HCT116 (cell line): ENCODE measurements at regions not wholly inside any gene's neighbourhood (a gene's known extent, or its start where the extent isn't known, plus 50 kb on each side); places are given as distances from the start of the nearest gene placed in this dataset.

ENCODE experiments used
- ATAC-seq: fragments of 200-7000 bp; cut with Tn5 transposase; 2 replicates; pipeline ENCODE4 v1.9.1; 2020; ENCODE audit warnings: mild to moderate bottlenecking, moderate library complexity
- BruUV-seq: library from RNA; stranded (reverse); fragments of 400-500 nt; replicated peaks from 2 replicates; lab custom pipeline; 2021; lab: Mats Ljungman, UMichigan
- CTCF ChIA-PET: fragments of 300-600 bp; sonication (Branson Sonifier 250); formaldehyde crosslinking; loops from one replicate; lab custom pipeline; 2021; ENCODE audit warnings: antibody characterized with exemption; lab: Charles Lee
- POLR2A ChIA-PET: fragments of 300-600, 350-600 bp; sonication (Branson Sonifier 250); formaldehyde crosslinking; loops from one replicate; lab custom pipeline; 2021; ENCODE audit warnings: antibody characterized with exemption; lab: Charles Lee
- RAD21 ChIA-PET, 2 experiments: fragments of 300-600 bp; sonication (Branson Sonifier 250); formaldehyde crosslinking; loops; one replicate each; lab custom pipeline; 2023; ENCODE audit warnings: low total read pairs in 2 of 2; ENCODE audit not compliant: uncharacterized antibody in 2 of 2, unreplicated experiment in 2 of 2, low non-redundant PET in 1 of 2; lab: Charles Lee
- DNase-seq: peaks from one replicate; pipeline ENCODE4 v3.0.0-alpha.2; 2010; ENCODE audit warnings: low read depth, low spot score
- H2AFZ ChIP-seq: fragments of 200-600 bp; shearing (Covaris generic), sonication (generic); 2 replicates; pipeline ENCODE4 v1.6.1; 2017; ENCODE audit warnings: low read depth, mixed run types, mixed read lengths, antibody characterized with exemption, low read length; ENCODE audit not compliant: poor library complexity, severe bottlenecking
- H3K27ac ChIP-seq: 2 replicates; pipeline ENCODE4 v1.5.1; 2012; ENCODE audit warnings: low read depth, low read length
- H3K27me3 ChIP-seq: fragments of 200-600 bp; sonication (generic); 2 replicates; pipeline ENCODE4 v1.6.1; 2016; ENCODE audit warnings: mixed run types, low read length, mixed read lengths; ENCODE audit not compliant: insufficient read depth
- H3K36me3 ChIP-seq, 2 experiments: fragments of 200-500 bp in 1 of 2; fragments of 200-600 bp in 1 of 2; sonication (Bioruptor generic) in 1 of 2; sonication (generic) in 1 of 2; 2 replicates each; pipeline versions ENCODE4 v1.5.1 to v1.6.1; 2014 to 2016; ENCODE audit warnings: low read length in 2 of 2, inconsistent platforms in 1 of 2, mixed read lengths in 1 of 2, mixed run types in 1 of 2; ENCODE audit not compliant: insufficient read depth in 2 of 2, control insufficient read depth in 1 of 2
- H3K4me1 ChIP-seq, 2 experiments: fragments of 200-600 bp in 1 of 2; sonication (generic) in 1 of 2; 2 replicates each; pipeline versions ENCODE4 v1.5.1 to v1.6.1; 2012 to 2017; ENCODE audit warnings: low read length in 2 of 2, inconsistent platforms in 1 of 2, mild to moderate bottlenecking in 1 of 2, mixed read lengths in 1 of 2, mixed run types in 1 of 2, moderate library complexity in 1 of 2; ENCODE audit not compliant: insufficient read depth in 2 of 2, control insufficient read depth in 1 of 2
- H3K4me2 ChIP-seq: fragments of 200-600 bp; sonication (generic); 2 replicates; pipeline ENCODE4 v1.6.1; 2017; ENCODE audit warnings: mixed run types, low read length, mixed read lengths
- H3K4me3 ChIP-seq, 2 experiments: fragments of 200-600 bp in 1 of 2; sonication (generic) in 1 of 2; replicated peaks in 1 of 2; 2 replicates each; pipeline ENCODE4 v1.5.1; 2011 to 2016; ENCODE audit warnings: low read length in 2 of 2, control low read depth in 1 of 2, low read depth in 1 of 2, mild to moderate bottlenecking in 1 of 2, mixed read lengths in 1 of 2, mixed run types in 1 of 2
- H3K79me2 ChIP-seq: fragments of 200-600 bp; sonication (generic); 2 replicates; pipeline ENCODE4 v1.6.1; 2017; ENCODE audit warnings: mild to moderate bottlenecking, mixed run types, low read length, moderate library complexity, mixed read lengths; ENCODE audit not compliant: insufficient read depth
- H3K9ac ChIP-seq: fragments of 200-600 bp; sonication (generic); 2 replicates; pipeline ENCODE4 v1.6.1; 2016; ENCODE audit warnings: low read length, mixed read lengths
- H3K9me2 ChIP-seq: fragments of 200-600 bp; sonication (generic), shearing (Covaris generic); 2 replicates; pipeline ENCODE4 v1.6.1; 2017; ENCODE audit warnings: mixed run types, mild to moderate bottlenecking, moderate library complexity; ENCODE audit not compliant: insufficient read depth
- H3K9me3 ChIP-seq, 2 experiments: fragments of 200-500 bp in 1 of 2; fragments of 200-600 bp in 1 of 2; sonication (Bioruptor generic) in 1 of 2; sonication (generic) in 1 of 2; 2 replicates each; pipeline ENCODE4 v1.6.1; 2014 to 2017; ENCODE audit warnings: low read length in 2 of 2, mixed read lengths in 2 of 2, inconsistent platforms in 1 of 2, low read depth in 1 of 2, mild to moderate bottlenecking in 1 of 2, mixed run types in 1 of 2, moderate library complexity in 1 of 2; ENCODE audit not compliant: control insufficient read depth in 1 of 2, insufficient read depth in 1 of 2
- H4K20me1 ChIP-seq: fragments of 200-600 bp; sonication (generic), shearing (Covaris generic); 2 replicates; pipeline ENCODE4 v1.6.1; 2017; ENCODE audit warnings: mixed run types, mild to moderate bottlenecking, moderate library complexity; ENCODE audit not compliant: insufficient read depth
- ATF3 ChIP-seq: IDR thresholded peaks from 2 replicates; pipeline ENCODE4 v1.6.1; 2012
- CBX3 ChIP-seq: IDR thresholded peaks from 2 replicates; pipeline ENCODE4 v1.6.1; 2012; ENCODE audit warnings: low read depth
- CEBPB ChIP-seq: IDR thresholded peaks from 2 replicates; pipeline ENCODE4 v1.6.1; 2012; ENCODE audit warnings: low read depth
- CTCF ChIP-seq, 3 experiments: fragments of 200-600 bp in 1 of 3; sonication (generic) in 1 of 3; IDR thresholded peaks in 2 of 3; conservative IDR thresholded peaks in 1 of 3; 2 replicates each; pipeline ENCODE4 v1.5.1; 2012 to 2017; ENCODE audit warnings: low read depth in 2 of 3, low read length in 2 of 3, antibody characterized with exemption in 1 of 3, borderline replicate concordance in 1 of 3, control low read depth in 1 of 3, mild to moderate bottlenecking in 1 of 3, mixed read lengths in 1 of 3, mixed run types in 1 of 3, moderate library complexity in 1 of 3; ENCODE audit not compliant: insufficient read depth in 1 of 3
- EGR1 ChIP-seq: IDR thresholded peaks from 2 replicates; pipeline ENCODE4 v1.6.1; 2012; ENCODE audit warnings: low read depth
- ELF1 ChIP-seq: IDR thresholded peaks from 2 replicates; pipeline ENCODE4 v1.6.1; 2012; ENCODE audit warnings: low read depth, borderline replicate concordance
- EZH2 ChIP-seq: fragments of 200-600 bp; sonication (generic); IDR thresholded peaks from 2 replicates; pipeline ENCODE4 v1.6.1; 2017; ENCODE audit warnings: antibody characterized with exemption, mixed run types
- EZH2phosphoT487 ChIP-seq: fragments of 200-600 bp; IDR thresholded peaks from 2 replicates; pipeline ENCODE4 v1.6.1; 2018; ENCODE audit warnings: antibody characterized with exemption, borderline replicate concordance
- FOSL1 ChIP-seq: IDR thresholded peaks from 2 replicates; pipeline ENCODE4 v1.6.1; 2012; ENCODE audit warnings: low read depth
- MAX ChIP-seq: IDR thresholded peaks from 2 replicates; pipeline ENCODE4 v1.6.1; 2012
- POLR2A ChIP-seq: IDR thresholded peaks from 2 replicates; pipeline ENCODE4 v1.7.0; 2011; ENCODE audit warnings: borderline replicate concordance; ENCODE audit not compliant: insufficient read depth, insufficient read length; ENCODE audit errors: extremely low read depth
- RAD21 ChIP-seq: IDR thresholded peaks from 2 replicates; pipeline ENCODE4 v1.6.1; 2012; ENCODE audit warnings: low read depth, mild to moderate bottlenecking
- SRF ChIP-seq: IDR thresholded peaks from 2 replicates; pipeline ENCODE4 v1.6.1; 2012; ENCODE audit warnings: low read depth
- TCF7L2 ChIP-seq: IDR thresholded peaks from 2 replicates; pipeline ENCODE4 v1.7.0; 2011; ENCODE audit warnings: borderline replicate concordance, inconsistent platforms; ENCODE audit not compliant: insufficient read depth, insufficient read length; ENCODE audit errors: extremely low read depth
- YY1 ChIP-seq: IDR thresholded peaks from 2 replicates; pipeline ENCODE4 v1.6.1; 2011; ENCODE audit warnings: low read length, low read depth, moderate library complexity, mild to moderate bottlenecking; ENCODE audit not compliant: insufficient replicate concordance; ENCODE audit errors: extremely low read depth
- ZBTB33 ChIP-seq: IDR thresholded peaks from 2 replicates; pipeline ENCODE4 v1.6.1; 2011; ENCODE audit warnings: mild to moderate bottlenecking, low read length, moderate library complexity; ENCODE audit not compliant: insufficient replicate concordance; ENCODE audit errors: extremely low read depth
- intact Hi-C: fragments of 100-400 bp; cut with micrococcal nuclease; formaldehyde crosslinking; loops from 2 replicates; pipeline ENCODE4 v1.10.0; 2022

DNA sequence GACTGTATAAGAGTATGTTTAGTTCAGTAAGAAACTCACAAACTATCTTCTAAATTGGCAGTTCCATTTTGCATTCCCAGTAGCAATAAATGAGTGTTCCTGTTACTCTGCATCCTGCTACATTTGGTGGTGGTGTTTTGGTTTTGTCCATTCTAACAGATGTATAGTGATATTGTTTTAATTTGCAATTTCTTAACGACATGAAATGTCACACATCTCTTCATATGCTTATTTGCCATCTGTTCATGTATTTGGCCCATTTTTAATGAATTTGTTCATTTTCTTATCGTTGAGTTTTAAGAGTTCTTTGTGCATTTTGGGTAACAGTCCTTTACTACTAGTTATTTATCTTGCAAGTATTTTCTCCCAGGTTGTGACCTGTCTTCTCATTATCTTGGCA, 232.2 kb downstream of the TMA16 start:
- Histone ChIP-seq H3K9me2 (no peaks in the 10 kb centered on the region), H3K36me3 (no peaks in the 10 kb centered on the region), H3K9ac (no peak overlapping the region), H3K27ac (no peak overlapping the region), H4K20me1 (no peaks in the 10 kb centered on the region), H2AFZ (no peak overlapping the region), H3K9me3 (no peaks in the 10 kb centered on the region), H3K27me3 (no peaks in the 10 kb centered on the region), H3K4me2 (no peak overlapping the region), H3K4me1 (no peaks in the 10 kb centered on the region), H3K4me3 (no peak overlapping the region), H3K79me2 (no peaks in the 10 kb centered on the region)
- ChIA-PET CTCF (no interaction called here), RAD21 (no interaction called here), POLR2A (no interaction called here)
- no TSS peak for BruUV-seq
- DNase-seq (no peak), ATAC-seq (no peak)
- intact Hi-C loops, result no loop called here
- TF ChIP-seq YY1 (no peak), RAD21 (no peak), ELF1 (no peak), ZBTB33 (no peak), EGR1 (no peak), SRF (no peak), CEBPB (no peak), ATF3 (no peak), EZH2 (no peak), CTCF (IDR thresholded peaks at IDR 0.05 in 2 of 3, conservative IDR thresholded peaks at IDR 0.05 in 1 of 3; ENCODE audit: borderline replicate concordance in 1 of 3, insufficient read depth in 1 of 3, low read depth in 2 of 3, low read length in 2 of 3) (no peak), POLR2A (no peak), TCF7L2 (no peak), EZH2phosphoT487 (no peak), CBX3 (no peak), MAX (no peak), FOSL1 (no peak)
